IMR-90 (cell line): ENCODE measurements at regions not wholly inside any gene's neighbourhood (a gene's known extent, or its start where the extent isn't known, plus 50 kb on each side); places are given as distances from the start of the nearest gene placed in this dataset.

Experiments used
- BHLHE40 ChIP-seq: fragments of 150-350 bp; IDR thresholded peaks from 2 replicates; pipeline ENCODE4 v1.6.1; 2016; ENCODE audit warnings: mild to moderate bottlenecking, low read depth, low read length
- CTCF ChIP-seq: conservative IDR thresholded peaks from 2 replicates; pipeline ENCODE4 v1.5.1; 2012; ENCODE audit warnings: mild to moderate bottlenecking, low read depth, low read length, improper control_type of control experiment
- FOS ChIP-seq: fragments of 150-350 bp; IDR thresholded peaks from 2 replicates; pipeline ENCODE4 v1.6.1; 2016; ENCODE audit warnings: low read depth, low read length
- MAZ ChIP-seq: IDR thresholded peaks from 2 replicates; pipeline ENCODE4 v1.6.1; 2012; ENCODE audit warnings: low read depth, mild to moderate bottlenecking, low read length, improper control_type of control experiment, moderate library complexity, borderline replicate concordance
- NFE2L2 ChIP-seq: fragments of 150-350 bp; IDR thresholded peaks from 2 replicates; pipeline ENCODE4 v1.6.1; 2016; ENCODE audit warnings: low read depth, mild to moderate bottlenecking, low read length
- POLR2A ChIP-seq: IDR thresholded peaks from 2 replicates; pipeline ENCODE4 v1.6.1; 2012; ENCODE audit warnings: mild to moderate bottlenecking, low read depth, low read length

- TF ChIP-seq MAZ: no peak
- TF ChIP-seq CTCF: no peak
- TF ChIP-seq FOS: no peak
- no peak for TF ChIP-seq NFE2L2
- no peak for TF ChIP-seq POLR2A
- no peak for TF ChIP-seq BHLHE40
Measured at GRCh38 chr11:37142591-37142990, 544.6 kb upstream of the RAG2 start.
